HepG2 (cell line): ENCODE measurements at regions not wholly inside any gene's neighbourhood (a gene's known extent, or its start where the extent isn't known, plus 50 kb on each side); places are given as distances from the start of the nearest gene placed in this dataset.

Experiments
- ATAC-seq: fragments of 200-7000 bp; cut with Tn5 transposase; 3 replicates; pipeline ENCODE4 v1.9.1; 2020; ENCODE audit warnings: mild to moderate bottlenecking, moderate library complexity
- BruUV-seq: library from RNA; stranded (reverse); fragments of 400-500 nt; replicated peaks from 2 replicates; lab custom pipeline; 2021; lab: Mats Ljungman, UMichigan
- CTCF ChIA-PET: fragments of 300-600 bp; formaldehyde crosslinking; extraction: SDS; loops from one replicate; lab custom pipeline; 2021; ENCODE audit warnings: low total read pairs, inconsistent platforms, low intra/inter-chr PET ratio; lab: Yijun Ruan, JAX
- POLR2A ChIA-PET: fragments of 350-600 bp; sonication (Branson Sonifier 250); formaldehyde crosslinking; loops from one replicate; lab custom pipeline; 2020; ENCODE audit warnings: antibody characterized with exemption, inconsistent platforms; lab: Yijun Ruan, JAX
- DNase-seq: peaks from one replicate; pipeline ENCODE4 v3.0.0-alpha.2; 2015; ENCODE audit warnings: low spot score
- FAIRE-seq: peaks from 3 replicates; lab custom pipeline; 2011; peaks lifted over from hg19 to GRCh38; lab: Jason Lieb, UNC
- H2AFZ ChIP-seq: one replicate; pipeline ENCODE4 v1.6.1; 2011; ENCODE audit warnings: low read length, inconsistent platforms
- H3K27ac ChIP-seq: fragments of 300-600 bp; 3 replicates; pipeline ENCODE4 v1.8.0; 2011; ENCODE audit warnings: mixed run types, mild to moderate bottlenecking, mixed read lengths, low read length, inconsistent platforms; ENCODE audit not compliant: insufficient read depth; ENCODE audit errors: extremely low read length
- H3K27me3 ChIP-seq, 2 experiments: fragments of 200-600 bp in 1 of 2; 2 replicates in 1 of 2; 3 replicates in 1 of 2; pipeline versions ENCODE4 v1.6.0 to v1.8.0; 2011; ENCODE audit warnings: low read length in 2 of 2, mild to moderate bottlenecking in 2 of 2, moderate library complexity in 2 of 2, inconsistent platforms in 1 of 2; ENCODE audit not compliant: insufficient read depth in 2 of 2, control insufficient read depth in 1 of 2
- H3K36me3 ChIP-seq, 2 experiments: fragments of 200-600 bp in 1 of 2; replicated peaks in 1 of 2; 2 replicates in 1 of 2; 3 replicates in 1 of 2; pipeline versions ENCODE4 v1.5.1 to v1.8.0; 2011; ENCODE audit warnings: low read length in 2 of 2, inconsistent platforms in 1 of 2; ENCODE audit not compliant: insufficient read depth in 2 of 2, control insufficient read depth in 1 of 2
- H3K4me1 ChIP-seq: 2 replicates; pipeline ENCODE4 v1.5.1; 2012; ENCODE audit warnings: low read length, inconsistent platforms; ENCODE audit not compliant: insufficient read depth
- H3K4me2 ChIP-seq: 2 replicates; pipeline ENCODE4 v1.6.0; 2011; ENCODE audit warnings: low read depth, low read length, inconsistent platforms
- H3K4me3 ChIP-seq, 3 experiments: fragments of 200-600 bp in 1 of 3; sonication (generic), shearing (Covaris generic) in 1 of 3; replicated peaks in 1 of 3; 2 replicates each; pipeline ENCODE4 v1.5.1; 2011 to 2016; ENCODE audit warnings: low read length in 3 of 3, inconsistent platforms in 2 of 3, low read depth in 2 of 3, mild to moderate bottlenecking in 2 of 3, control low read depth in 1 of 3, mixed read lengths in 1 of 3; ENCODE audit not compliant: insufficient read depth in 1 of 3
- H3K79me2 ChIP-seq: one replicate; pipeline ENCODE4 v1.6.1; 2011; ENCODE audit warnings: low read length, inconsistent platforms; ENCODE audit not compliant: insufficient read depth
- H3K9ac ChIP-seq: 2 replicates; pipeline ENCODE4 v1.6.0; 2011; ENCODE audit warnings: mild to moderate bottlenecking, low read depth, low read length, inconsistent platforms; ENCODE audit not compliant: insufficient read depth
- H3K9me3 ChIP-seq: 2 replicates; pipeline ENCODE4 v1.5.1; 2012; ENCODE audit warnings: mild to moderate bottlenecking, low read length
- H4K20me1 ChIP-seq: 2 replicates; pipeline ENCODE4 v1.6.0; 2011; ENCODE audit warnings: inconsistent platforms, mild to moderate bottlenecking, low read length, moderate library complexity; ENCODE audit not compliant: insufficient read depth
- CBX5 ChIP-seq: sonication (generic); formaldehyde crosslinking; IDR thresholded peaks from 2 replicates; pipeline ENCODE4 v1.4.0; 2020; ENCODE audit warnings: missing genetic modification reagents, borderline replicate concordance
- CHD2 ChIP-seq: IDR thresholded peaks from 2 replicates; pipeline ENCODE4 v1.6.1; 2011; ENCODE audit warnings: low read depth, low read length, improper control_type of control experiment
- KDM6A ChIP-seq: IDR thresholded peaks from 2 replicates; pipeline ENCODE4 v1.6.1; 2016; ENCODE audit warnings: low read depth
- KLF6 ChIP-seq: IDR thresholded peaks from 2 replicates; pipeline ENCODE4 v1.8.0; 2016; ENCODE audit warnings: missing biosample characterization, missing genetic modification reagents
- STAG1 ChIP-seq: sonication (generic); formaldehyde crosslinking; IDR thresholded peaks from 2 replicates; pipeline ENCODE4 v1.4.0; 2020; ENCODE audit warnings: missing genetic modification reagents
- ZBTB21 ChIP-seq: sonication (generic); formaldehyde crosslinking; IDR thresholded peaks from 2 replicates; pipeline ENCODE4 v1.4.0; 2020; ENCODE audit warnings: missing genetic modification reagents
- ZFP41 ChIP-seq: sonication (generic); formaldehyde crosslinking; IDR thresholded peaks from 2 replicates; pipeline ENCODE4 v1.4.0; 2020; ENCODE audit warnings: mild to moderate bottlenecking, missing genetic modification reagents, borderline replicate concordance
- ZNF180 ChIP-seq: sonication (generic); formaldehyde crosslinking; IDR thresholded peaks from 2 replicates; pipeline ENCODE4 v1.4.0; 2020; ENCODE audit warnings: low read depth, missing genetic modification reagents, borderline replicate concordance
- ZNF205 ChIP-seq: IDR thresholded peaks from 2 replicates; pipeline ENCODE4 v1.6.1; 2018; ENCODE audit warnings: missing biosample characterization, missing genetic modification reagents
- ZNF263 ChIP-seq: sonication (generic); formaldehyde crosslinking; IDR thresholded peaks from 2 replicates; pipeline ENCODE4 v1.4.0; 2020; ENCODE audit warnings: missing genetic modification reagents
- ZNF430 ChIP-seq: sonication (generic); formaldehyde crosslinking; IDR thresholded peaks from 2 replicates; pipeline ENCODE4 v1.9.0; 2021; ENCODE audit warnings: mild to moderate bottlenecking, missing genetic modification reagents
- ZNF652 ChIP-seq: IDR thresholded peaks from 2 replicates; pipeline ENCODE4 v1.6.1; 2016; ENCODE audit warnings: low read depth, borderline replicate concordance
- ZSCAN31 ChIP-seq: sonication (generic); formaldehyde crosslinking; IDR thresholded peaks from 2 replicates; pipeline ENCODE4 v1.5.0; 2020; ENCODE audit warnings: low read depth, mild to moderate bottlenecking, missing genetic modification reagents
- WGBS: methylation state at CpG from one replicate; pipeline ENCODE4 v1.1.6; 2017; ENCODE audit warnings: low lambda C conversion rate; 5-methylcytosine and 5-hydroxymethylcytosine counted together
- in situ Hi-C: cut with HindIII; loops from 2 replicates; pipeline ENCODE4 v1.10.0; 2017; ENCODE audit warnings: low pct_unique_long_range_greater_than_20kb; ENCODE audit not compliant: extremely low pct_ligation_motif_present
- intact Hi-C: fragments of 100-400 bp; cut with micrococcal nuclease; formaldehyde crosslinking; loops from one replicate; pipeline ENCODE4 v1.10.0; 2022; ENCODE audit not compliant: unreplicated experiment
- TF ChIP-seq, protein P1 (sequence below): sonication (generic); formaldehyde crosslinking; IDR thresholded peaks from 2 replicates; pipeline ENCODE4 v1.5.0; 2020; ENCODE audit warnings: missing genetic modification reagents, mild to moderate bottlenecking, borderline replicate concordance

DNA sequence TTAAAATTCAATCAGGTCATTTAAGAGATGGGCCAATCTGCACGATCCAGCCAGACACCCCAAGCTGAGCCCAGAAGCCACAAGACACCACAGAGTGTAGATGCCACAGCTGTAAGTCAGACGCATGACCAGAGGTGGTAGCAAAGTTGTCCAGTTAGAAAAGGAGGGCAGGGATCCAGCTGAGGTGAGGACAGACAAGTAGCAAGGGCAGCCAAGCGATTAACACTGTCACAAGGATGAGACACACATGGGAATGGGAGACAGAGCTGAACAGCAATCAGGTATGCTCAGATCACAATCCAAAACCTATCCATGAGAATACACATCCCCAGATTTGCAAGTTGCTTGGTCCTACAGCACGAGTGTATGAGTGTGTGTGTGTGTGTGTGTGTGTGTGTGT is 143.4 kb upstream of the STK17B start:
- no peak; the same call in 2 of the 3 replicates for ATAC-seq
- no peak for DNase-seq
- Histone ChIP-seq H3K36me3 (no peaks in the 10 kb centered on the region), H3K4me2 (no peak overlapping the region), H3K4me1 (no peaks in the 10 kb centered on the region), H3K4me3 (no peak overlapping the region), H3K9ac (no peak overlapping the region), H3K79me2 (no peaks in the 10 kb centered on the region), H3K27ac (no peak overlapping the region), H2AFZ (no peak overlapping the region), H3K27me3 (peaks cover 0 to 12% of the 10 kb centered on the region in 2 experiments; a peak in 2 of 5 replicates), H4K20me1 (no peaks in the 10 kb centered on the region), H3K9me3 (no peaks in the 10 kb centered on the region)
- TF ChIP-seq ZNF652 (CRISPR knock-in tag) (no peak), ZNF263 (CRISPR knock-in tag) (no peak), ZNF180 (CRISPR knock-in tag) (no peak), KDM6A (CRISPR knock-in tag) (no peak), CBX5 (CRISPR knock-in tag) (no peak), KLF6 (no peak), ZFP41 (CRISPR knock-in tag) (no peak), CHD2 (no peak), ZNF205 (no peak), STAG1 (no peak), ZSCAN31 (CRISPR knock-in tag) (no peak), ZBTB21 (no peak), ZNF430 (CRISPR knock-in tag) (no peak)
- TF ChIP-seq, protein P1, sequence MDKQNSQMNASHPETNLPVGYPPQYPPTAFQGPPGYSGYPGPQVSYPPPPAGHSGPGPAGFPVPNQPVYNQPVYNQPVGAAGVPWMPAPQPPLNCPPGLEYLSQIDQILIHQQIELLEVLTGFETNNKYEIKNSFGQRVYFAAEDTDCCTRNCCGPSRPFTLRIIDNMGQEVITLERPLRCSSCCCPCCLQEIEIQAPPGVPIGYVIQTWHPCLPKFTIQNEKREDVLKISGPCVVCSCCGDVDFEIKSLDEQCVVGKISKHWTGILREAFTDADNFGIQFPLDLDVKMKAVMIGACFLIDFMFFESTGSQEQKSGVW (CRISPR knock-in tag) = no peak
- ChIA-PET POLR2A (no interaction called here), CTCF (no interaction called here)
- intact Hi-C loops (no loop called here), in situ Hi-C loops (no loop called here)
- 8% methylated on average over 4 of the region's 4 CpGs for WGBS
- no peak for FAIRE-seq
- no TSS peak for BruUV-seq
